ENCODE measurements at regions not wholly inside any gene's neighbourhood (a gene's known extent, or its start where the extent isn't known, plus 50 kb on each side); places are given as distances from the start of the nearest gene placed in this dataset.
"Not testable (repeated sequence)": the region's sequence is repeated elsewhere in the genome, so short reads cannot be mapped to it uniquely, and the experiment has no call there.

DNA sequence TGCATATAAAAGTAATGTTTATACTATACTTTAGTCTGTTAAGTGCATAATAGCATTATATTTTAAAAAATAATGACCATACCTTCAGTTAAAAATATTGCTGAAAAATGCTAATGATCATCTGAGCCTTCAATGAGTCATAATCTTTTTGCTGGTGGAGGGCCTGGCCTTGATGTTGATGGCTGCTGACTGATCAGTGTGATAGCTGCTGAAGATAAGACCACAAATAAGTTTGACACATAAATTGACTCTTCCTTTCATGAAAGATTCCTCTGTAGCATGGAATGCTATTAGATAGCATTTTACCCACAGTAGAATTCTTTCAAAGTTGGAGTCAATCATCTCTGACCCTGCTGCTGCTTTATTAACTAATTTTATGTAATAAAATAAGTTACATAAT, 128.4 kb upstream of the CCDC85A start:
- TF ChIP-seq POLR2AphosphoS5 (IDR thresholded peaks at IDR 0.05; ENCODE audit: borderline replicate concordance, low read depth, low read length): no peak
- Histone ChIP-seq H3K36me3 (ENCODE audit: insufficient read depth, low read length) (no peaks in the 10 kb centered on the region), H3K9ac (ENCODE audit: insufficient read length) (no peak overlapping the region), H3K4me3 (no peak overlapping the region), H3K27ac (no peak overlapping the region), H3K9me3 (ENCODE audit: low read depth, low read length) (no peaks in the 10 kb centered on the region)
- no peak for DNase-seq (ENCODE audit: low read depth, low spot score)

DNA sequence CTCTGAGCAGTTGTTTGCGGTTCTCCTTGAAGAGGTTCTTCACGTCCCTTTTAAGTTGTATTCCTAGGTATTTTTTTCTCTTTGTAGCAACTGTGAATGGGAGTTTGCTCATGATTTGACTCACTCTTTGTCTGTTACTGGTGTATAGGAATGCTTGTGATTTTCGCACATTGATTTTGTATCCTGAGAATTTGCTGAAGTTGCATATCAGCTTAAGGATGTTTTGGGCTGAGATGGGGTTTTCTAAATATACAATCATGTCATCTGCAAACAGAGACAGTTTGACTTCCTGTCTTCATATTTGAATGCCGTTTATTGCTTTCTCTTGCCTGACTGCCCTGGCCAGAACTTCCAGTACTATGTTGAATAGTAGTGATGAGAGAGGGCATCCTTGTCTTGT, 122.5 kb upstream of the CCDC85A start:
- H3K9me3 ChIP-seq (ENCODE audit: low read depth, low read length); DNase-seq (ENCODE audit: low read depth, low spot score); H3K4me3 ChIP-seq; H3K36me3 ChIP-seq (ENCODE audit: insufficient read depth, low read length); H3K27ac ChIP-seq; H3K9ac ChIP-seq (ENCODE audit: insufficient read length): not testable (repeated sequence)

DNA sequence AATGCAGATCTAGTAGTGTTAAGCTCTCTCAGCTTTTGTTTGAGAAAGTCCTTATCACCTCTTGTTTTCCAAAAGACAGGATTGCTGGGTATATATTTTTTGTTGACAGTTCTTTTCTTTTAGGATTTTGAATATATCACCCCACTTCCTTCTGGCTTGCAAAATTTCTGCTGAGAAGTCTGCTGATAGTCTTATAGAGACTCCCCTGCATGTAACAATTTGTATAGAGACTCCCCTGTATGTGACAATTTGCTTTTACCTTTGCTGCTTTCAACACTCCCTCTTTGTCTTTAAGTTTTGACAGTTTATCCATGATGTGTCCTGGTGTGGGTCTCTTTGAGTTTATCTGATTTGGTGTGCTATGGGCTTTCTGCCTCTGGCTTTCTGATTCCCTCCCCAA, 115.0 kb upstream of the CCDC85A start:
- DNase-seq (ENCODE audit: low read depth, low spot score): no peak
- Histone ChIP-seq H3K36me3 (ENCODE audit: insufficient read depth, low read length) (no peaks in the 10 kb centered on the region), H3K27ac (no peak overlapping the region), H3K4me3 (no peak overlapping the region), H3K9ac (ENCODE audit: insufficient read length) (no peak overlapping the region), H3K9me3 (ENCODE audit: low read depth, low read length) (no peaks in the 10 kb centered on the region)
- TF ChIP-seq FOXP2 (optimal IDR thresholded peaks at IDR 0.05; ENCODE audit: control extremely low read depth, extremely low read length, insufficient read depth): no peak
- no peak for TF ChIP-seq EZH2 (IDR thresholded peaks at IDR 0.05)
- no peak for TF ChIP-seq POLR2AphosphoS5 (IDR thresholded peaks at IDR 0.05; ENCODE audit: borderline replicate concordance, low read depth, low read length)

DNA sequence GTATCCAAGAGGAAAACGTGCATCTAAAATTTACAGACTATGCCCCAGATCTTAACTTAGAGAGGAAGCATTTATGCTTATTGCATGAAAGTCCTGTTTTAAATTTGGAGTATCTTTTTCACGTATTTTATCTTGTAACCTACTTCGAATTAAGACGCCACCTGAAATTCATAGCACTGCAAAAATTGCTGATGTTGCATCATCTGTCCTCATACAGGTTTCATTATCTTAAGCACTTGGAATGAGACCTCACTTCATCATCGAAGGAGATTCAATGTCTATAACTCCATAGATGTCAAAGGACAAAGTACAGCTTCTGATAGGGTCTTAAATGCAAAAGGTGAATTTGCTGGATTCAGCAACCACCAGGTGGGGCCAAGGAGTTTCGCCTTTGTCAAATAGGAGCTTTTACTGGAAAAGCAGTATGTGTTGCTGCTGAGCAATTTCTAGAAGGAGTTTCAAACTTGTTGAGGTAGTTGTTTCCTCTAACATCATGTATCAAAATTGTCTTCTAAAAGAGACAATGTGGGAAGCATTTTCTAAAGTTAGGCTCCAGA, 106.4 kb upstream of the CCDC85A start:
- Histone ChIP-seq H3K9ac (ENCODE audit: insufficient read length) (no peak overlapping the region), H3K9me3 (ENCODE audit: low read depth, low read length) (no peaks in the 10 kb centered on the region), H3K27ac (no peak overlapping the region), H3K4me3 (no peak overlapping the region), H3K36me3 (ENCODE audit: insufficient read depth, low read length) (no peaks in the 10 kb centered on the region)
- no peak for DNase-seq (ENCODE audit: low read depth, low spot score)
- TF ChIP-seq FOXP2 (optimal IDR thresholded peaks at IDR 0.05; ENCODE audit: control extremely low read depth, extremely low read length, insufficient read depth) (no peak), EZH2 (IDR thresholded peaks at IDR 0.05) (no peak), POLR2AphosphoS5 (IDR thresholded peaks at IDR 0.05; ENCODE audit: borderline replicate concordance, low read depth, low read length) (no peak)

DNA sequence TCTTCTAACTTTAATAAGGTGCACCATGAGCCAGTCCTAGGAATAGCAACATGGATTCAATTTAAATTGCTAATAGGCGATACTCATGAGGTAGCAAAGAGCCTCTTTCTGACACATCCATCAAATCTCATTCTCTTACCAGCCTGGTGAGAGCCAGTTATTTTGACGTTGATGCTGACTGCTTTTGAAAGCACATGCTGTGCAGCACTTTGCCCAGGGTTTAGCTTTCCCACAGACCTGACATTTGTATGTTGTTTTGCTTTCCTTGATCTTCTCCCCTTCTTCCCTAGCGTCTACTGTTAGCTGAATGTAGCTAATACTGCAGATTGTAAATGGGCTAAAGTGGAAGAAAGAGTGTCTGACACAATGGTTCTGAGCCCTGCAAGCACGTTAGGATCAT, 101.1 kb upstream of the CCDC85A start:
- TF ChIP-seq EZH2 (IDR thresholded peaks at IDR 0.05) (no peak), POLR2AphosphoS5 (IDR thresholded peaks at IDR 0.05; ENCODE audit: borderline replicate concordance, low read depth, low read length) (no peak), FOXP2 (optimal IDR thresholded peaks at IDR 0.05; ENCODE audit: control extremely low read depth, extremely low read length, insufficient read depth) (no peak)
- DNase-seq (ENCODE audit: low read depth, low spot score): no peak

DNA sequence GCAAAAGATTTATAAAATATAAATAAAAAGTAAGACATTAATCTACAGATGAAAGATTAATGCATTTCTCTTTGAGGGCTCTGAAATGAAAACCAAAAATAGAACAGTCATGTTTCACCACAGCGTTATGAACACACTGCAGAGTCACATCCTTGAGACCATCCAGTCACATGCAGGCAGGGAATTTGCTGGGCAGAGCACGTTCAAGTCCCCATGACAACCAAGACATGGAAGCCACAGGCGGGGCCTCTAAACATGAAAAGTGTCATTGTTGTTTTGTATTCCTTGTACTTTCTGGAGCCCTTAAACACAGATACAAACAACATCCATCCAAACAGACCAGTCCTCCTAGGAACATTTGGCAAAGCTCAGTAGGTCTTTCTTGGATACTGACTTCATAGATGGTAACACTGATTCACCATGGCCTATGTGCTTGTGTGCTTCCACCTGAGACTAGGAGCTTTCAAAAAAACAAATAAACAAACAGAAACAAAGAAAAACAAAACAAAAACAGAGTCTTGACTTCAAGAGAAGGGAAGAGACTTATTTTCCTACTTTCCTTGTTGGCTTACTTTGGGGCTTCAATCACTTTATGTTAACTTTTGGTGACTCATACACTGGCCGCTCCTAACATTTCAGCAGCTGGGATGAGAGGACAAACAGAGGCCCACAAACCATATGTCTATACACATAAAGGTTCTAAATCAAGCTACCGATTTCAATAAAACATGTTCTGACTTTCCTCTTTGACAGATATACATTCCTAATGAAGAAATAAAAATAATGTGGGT, 99.5 kb upstream of the CCDC85A start:
- no peak overlapping the region for H3K27ac ChIP-seq
- H3K36me3 ChIP-seq (ENCODE audit: insufficient read depth, low read length): no peaks in the 10 kb centered on the region
- no peak for DNase-seq (ENCODE audit: low read depth, low spot score)
- TF ChIP-seq POLR2AphosphoS5 (IDR thresholded peaks at IDR 0.05; ENCODE audit: borderline replicate concordance, low read depth, low read length): no peak
- no peak for TF ChIP-seq FOXP2 (optimal IDR thresholded peaks at IDR 0.05; ENCODE audit: control extremely low read depth, extremely low read length, insufficient read depth)
- H3K9ac ChIP-seq (ENCODE audit: insufficient read length): no peak overlapping the region
- no peaks in the 10 kb centered on the region for H3K9me3 ChIP-seq (ENCODE audit: low read depth, low read length)
- H3K4me3 ChIP-seq: no peak overlapping the region

More for the DNA sequence above, 101.1 kb upstream of the CCDC85A start:
- no peaks in the 10 kb centered on the region for H3K9me3 ChIP-seq (ENCODE audit: low read depth, low read length)
- H3K27ac ChIP-seq: no peak overlapping the region
- H3K4me3 ChIP-seq: no peak overlapping the region
- H3K36me3 ChIP-seq (ENCODE audit: insufficient read depth, low read length): no peaks in the 10 kb centered on the region
- no peak overlapping the region for H3K9ac ChIP-seq (ENCODE audit: insufficient read length)

DNA sequence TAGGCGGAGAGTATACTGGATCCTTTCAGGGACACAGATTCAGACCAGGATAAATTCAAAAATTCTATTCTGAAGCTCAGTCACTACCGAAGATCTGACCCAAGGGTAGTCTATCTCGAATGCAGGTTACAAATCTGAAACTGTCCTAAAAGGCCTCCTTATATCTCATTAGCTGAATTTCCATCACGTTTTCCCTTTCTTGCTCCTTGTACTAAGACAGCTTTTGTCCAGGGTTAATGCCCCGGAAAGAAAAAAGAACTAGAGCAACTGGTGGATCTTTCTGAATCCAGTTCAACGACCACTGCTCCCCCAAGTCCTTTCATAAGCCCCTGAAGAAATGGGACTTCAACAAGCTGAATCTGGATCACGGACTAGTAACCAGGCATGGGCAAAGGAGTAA, 97.5 kb upstream of the CCDC85A start:
- TF ChIP-seq FOXP2 (optimal IDR thresholded peaks at IDR 0.05; ENCODE audit: control extremely low read depth, extremely low read length, insufficient read depth): no peak
- no peak for TF ChIP-seq POLR2AphosphoS5 (IDR thresholded peaks at IDR 0.05; ENCODE audit: borderline replicate concordance, low read depth, low read length)
- no peak for TF ChIP-seq EZH2 (IDR thresholded peaks at IDR 0.05)

DNA sequence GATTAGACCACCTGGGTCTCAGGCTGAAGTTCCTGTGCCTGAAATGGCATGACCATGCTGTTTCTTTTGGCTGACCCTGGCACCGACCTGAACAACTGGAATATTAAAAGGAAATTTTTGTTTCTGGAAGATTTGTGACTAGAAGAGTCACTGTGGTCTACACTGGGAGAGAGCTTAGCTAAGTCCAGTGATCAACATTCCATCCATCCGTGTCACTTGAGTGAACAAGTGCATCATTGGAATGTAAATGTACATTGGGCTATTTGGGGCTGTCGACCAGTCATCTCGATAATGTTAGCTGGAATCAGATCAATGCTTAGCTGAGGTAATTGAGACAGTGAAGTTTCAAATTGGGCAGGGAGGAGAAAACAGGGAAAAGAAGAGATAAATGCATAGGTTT, 95.4 kb upstream of the CCDC85A start:
- Histone ChIP-seq H3K4me3 (no peak overlapping the region), H3K27ac (no peak overlapping the region), H3K9me3 (ENCODE audit: low read depth, low read length) (no peaks in the 10 kb centered on the region), H3K36me3 (ENCODE audit: insufficient read depth, low read length) (no peaks in the 10 kb centered on the region), H3K9ac (ENCODE audit: insufficient read length) (no peak overlapping the region)
- TF ChIP-seq POLR2AphosphoS5 (IDR thresholded peaks at IDR 0.05; ENCODE audit: borderline replicate concordance, low read depth, low read length) (no peak), EZH2 (IDR thresholded peaks at IDR 0.05) (no peak), FOXP2 (optimal IDR thresholded peaks at IDR 0.05; ENCODE audit: control extremely low read depth, extremely low read length, insufficient read depth) (no peak)
- DNase-seq (ENCODE audit: low read depth, low spot score): no peak

More for the DNA sequence above, 97.5 kb upstream of the CCDC85A start:
- DNase-seq (ENCODE audit: low read depth, low spot score): no peak
- Histone ChIP-seq H3K27ac (no peak overlapping the region), H3K9ac (ENCODE audit: insufficient read length) (no peak overlapping the region), H3K9me3 (ENCODE audit: low read depth, low read length) (no peaks in the 10 kb centered on the region), H3K36me3 (ENCODE audit: insufficient read depth, low read length) (no peaks in the 10 kb centered on the region), H3K4me3 (no peak overlapping the region)

DNA sequence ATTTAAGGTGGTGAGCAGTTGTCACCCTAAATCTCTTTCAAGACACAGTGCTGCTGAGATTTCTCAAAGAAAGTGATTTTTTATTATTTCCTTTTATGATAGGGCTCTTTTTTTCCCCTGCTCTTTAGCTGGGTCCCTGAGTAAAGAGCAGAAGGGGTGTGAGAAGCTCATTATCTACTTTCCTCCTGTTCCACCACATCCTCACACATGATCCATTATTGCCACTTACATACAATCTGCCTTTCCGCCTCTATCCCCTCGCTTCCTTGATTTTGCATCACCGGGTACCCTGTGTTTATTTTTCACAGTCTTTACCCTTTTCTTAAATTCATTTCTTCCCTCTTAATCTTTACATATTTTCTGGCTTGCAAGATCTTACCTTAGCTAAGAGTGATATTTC, 93.9 kb upstream of the CCDC85A start:
- Histone ChIP-seq H3K9ac (ENCODE audit: insufficient read length) (no peak overlapping the region), H3K9me3 (ENCODE audit: low read depth, low read length) (no peaks in the 10 kb centered on the region), H3K27ac (no peak overlapping the region), H3K36me3 (ENCODE audit: insufficient read depth, low read length) (no peaks in the 10 kb centered on the region), H3K4me3 (no peak overlapping the region)
- DNase-seq (ENCODE audit: low read depth, low spot score): no peak
- TF ChIP-seq POLR2AphosphoS5 (IDR thresholded peaks at IDR 0.05; ENCODE audit: borderline replicate concordance, low read depth, low read length): no peak
